ENCODE measurements at regions not wholly inside any gene's neighbourhood (a gene's known extent, or its start where the extent isn't known, plus 50 kb on each side); places are given as distances from the start of the nearest gene placed in this dataset.

DNA sequence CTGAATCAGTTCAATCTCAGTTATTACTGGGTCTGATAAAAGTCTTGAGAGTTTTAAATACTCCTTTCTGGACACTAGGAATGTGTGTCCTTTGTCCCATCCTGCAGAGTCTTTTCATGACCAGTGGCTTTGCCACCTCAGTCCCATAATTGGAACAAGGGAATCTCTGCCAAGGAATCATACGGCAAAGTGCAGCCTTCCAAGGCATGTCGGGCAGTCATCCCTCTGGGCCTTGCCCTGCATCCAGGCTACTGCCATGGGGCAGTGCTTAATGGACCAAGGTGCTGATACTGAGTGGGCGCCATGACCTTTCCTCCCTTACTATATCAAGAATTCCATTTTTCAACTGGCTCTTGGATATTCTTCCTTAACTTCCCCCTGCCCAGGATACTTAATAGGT, 195.3 kb downstream of the ZC3H11B start:
- no peak for TF ChIP-seq CTCF (conservative IDR thresholded peaks at IDR 0.05; ENCODE audit: low read depth, low read length)
- H3K36me3 ChIP-seq (ENCODE audit: low read depth, low read length), result no peaks in the 10 kb centered on the region
- peaks cover 23% of the 10 kb centered on the region for H3K4me1 ChIP-seq (ENCODE audit: insufficient read depth, low read length)
- no peak overlapping the region for H3K4me3 ChIP-seq (ENCODE audit: low read length)
- H3K9me3 ChIP-seq (ENCODE audit: low read length), result no peaks in the 10 kb centered on the region
- H3K9ac ChIP-seq (ENCODE audit: low read length), result no peak overlapping the region
- no peak for DNase-seq
- H3K27ac ChIP-seq (ENCODE audit: low read length), result no peak overlapping the region
- H3K9me2 ChIP-seq (replicated peaks; ENCODE audit: low read length), result no peaks in the 10 kb centered on the region
- H4K20me1 ChIP-seq (ENCODE audit: low read length), result no peaks in the 10 kb centered on the region
- ChIA-PET CTCF (no interaction called here), POLR2A (ENCODE audit: unreplicated experiment) (no interaction called here)
- H3K79me2 ChIP-seq (ENCODE audit: low read length), result no peaks in the 10 kb centered on the region
- no peak overlapping the region for H3K4me2 ChIP-seq (ENCODE audit: low read length)
- no TSS peak for BruUV-seq (replicated peaks)
- H2AFZ ChIP-seq (ENCODE audit: low read length), result no peak overlapping the region
- no peaks in the 10 kb centered on the region for H3F3A ChIP-seq (ENCODE audit: low read length, unreplicated experiment)
- H3K27me3 ChIP-seq (ENCODE audit: low read length), result no peaks in the 10 kb centered on the region
- intact Hi-C loops (cut with micrococcal nuclease), result loop anchor here (5.0 kb wide), 1 partner anchor 1085 kb away; no protein-coding TSS in a partner anchor
- ATAC-seq, result no peak

DNA sequence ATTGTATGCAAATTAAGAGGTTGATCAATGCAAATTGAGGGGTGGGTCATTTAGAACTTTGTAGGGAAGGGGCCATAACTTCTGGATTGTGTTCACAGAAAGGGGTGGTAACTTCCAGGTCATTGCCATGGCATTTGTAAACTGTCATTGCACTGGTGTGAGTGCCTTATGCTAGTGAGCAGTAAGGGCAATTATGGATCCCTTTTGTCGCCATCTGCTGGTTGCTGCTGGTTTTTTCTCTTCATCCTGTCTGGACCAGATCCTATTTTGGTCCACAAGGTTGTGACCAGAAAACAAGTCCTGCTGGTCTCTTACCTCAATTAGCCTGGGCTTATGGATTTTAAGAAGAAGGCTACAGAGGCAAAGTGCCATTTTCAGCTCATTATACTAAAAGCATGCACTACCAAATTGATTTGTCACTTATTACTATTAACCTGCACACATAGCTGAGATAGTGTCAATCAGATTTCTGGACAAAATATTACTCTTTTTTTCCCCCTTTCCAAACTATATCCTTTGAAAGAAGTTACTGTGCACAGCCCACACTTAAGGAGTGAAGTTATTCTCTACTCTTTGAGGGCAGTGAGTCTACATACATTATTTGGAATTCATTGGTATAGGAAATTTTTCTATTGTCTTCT, 196.2 kb downstream of the ZC3H11B start:
- POLR2A ChIA-PET (ENCODE audit: unreplicated experiment), result interaction anchor here (0.7 kb wide), 1 partner anchor 147 kb away, joined by 4 read pairs; no protein-coding TSS in a partner anchor
- peak; percentile 91 for DNase-seq

DNA sequence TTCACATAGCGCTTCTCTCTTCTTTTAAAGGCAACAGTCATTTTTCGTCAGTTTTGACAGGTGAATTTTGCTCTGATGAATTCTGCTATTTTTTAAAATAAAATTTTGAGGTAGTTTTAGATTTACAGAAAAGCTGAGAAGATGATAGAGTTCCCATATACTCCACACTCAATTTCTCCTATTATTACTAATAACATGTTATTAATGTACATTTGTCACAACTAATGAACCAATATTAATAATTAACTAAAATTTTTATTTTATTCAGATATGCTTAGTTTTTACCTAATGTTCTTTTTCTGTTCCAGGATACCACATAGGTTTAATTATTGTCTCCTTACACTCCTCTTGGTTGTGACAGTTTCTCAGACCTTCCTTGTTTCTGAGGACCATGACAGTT, 197.0 kb downstream of the ZC3H11B start:
- Histone ChIP-seq H4K20me1 (ENCODE audit: low read length) (no peaks in the 10 kb centered on the region), H3K4me2 (ENCODE audit: low read length) (no peak overlapping the region), H3K27me3 (ENCODE audit: low read length) (no peaks in the 10 kb centered on the region), H3K9me2 (replicated peaks; ENCODE audit: low read length) (no peaks in the 10 kb centered on the region), H3K36me3 (ENCODE audit: low read depth, low read length) (no peaks in the 10 kb centered on the region), H3K27ac (ENCODE audit: low read length) (no peak overlapping the region), H3K9me3 (ENCODE audit: low read length) (no peaks in the 10 kb centered on the region), H3K4me1 (ENCODE audit: insufficient read depth, low read length) (peaks cover 14% of the 10 kb centered on the region), H3K79me2 (ENCODE audit: low read length) (no peaks in the 10 kb centered on the region), H2AFZ (ENCODE audit: low read length) (no peak overlapping the region), H3F3A (ENCODE audit: low read length, unreplicated experiment) (no peaks in the 10 kb centered on the region), H3K4me3 (ENCODE audit: low read length) (no peak overlapping the region), H3K9ac (ENCODE audit: low read length) (no peak overlapping the region)
- TF ChIP-seq EZH2 (IDR thresholded peaks at IDR 0.05; ENCODE audit: low read length, unreplicated experiment) (no peak), CTCF (conservative IDR thresholded peaks at IDR 0.05; ENCODE audit: low read depth, low read length) (no peak), EZH2phosphoT487 (IDR thresholded peaks at IDR 0.05; ENCODE audit: borderline replicate concordance, low read length) (no peak)
- intact Hi-C loops (cut with micrococcal nuclease), result loop anchor here (1.0 to 5.0 kb wide), 2 partner anchors 212 to 1084 kb away; no protein-coding TSS in a partner anchor
- CTCF ChIA-PET, result interaction anchor here (0.6 kb wide), 1 partner anchor 245 kb away, joined by 3 read pairs; no protein-coding TSS in a partner anchor
- POLR2A ChIA-PET (ENCODE audit: unreplicated experiment), result no interaction called here
- no peak for DNase-seq
- no TSS peak for BruUV-seq (replicated peaks)
- ATAC-seq, result no peak

More for the DNA sequence above, 196.2 kb downstream of the ZC3H11B start:
- intact Hi-C loops (cut with micrococcal nuclease), result loop anchor here (1.0 to 5.0 kb wide), 2 partner anchors 212 to 1084 kb away; no protein-coding TSS in a partner anchor
- peak; percentile 81 for ATAC-seq
- Histone ChIP-seq H3K36me3 (ENCODE audit: low read depth, low read length) (no peaks in the 10 kb centered on the region), H4K20me1 (ENCODE audit: low read length) (no peaks in the 10 kb centered on the region), H3K9me3 (ENCODE audit: low read length) (no peaks in the 10 kb centered on the region), H3K9me2 (replicated peaks; ENCODE audit: low read length) (no peaks in the 10 kb centered on the region), H3F3A (ENCODE audit: low read length, unreplicated experiment) (no peaks in the 10 kb centered on the region), H3K4me3 (ENCODE audit: low read length) (no peak overlapping the region), H3K27me3 (ENCODE audit: low read length) (no peaks in the 10 kb centered on the region), H3K4me2 (ENCODE audit: low read length) (no peak overlapping the region), H3K4me1 (ENCODE audit: insufficient read depth, low read length) (peaks cover 14% of the 10 kb centered on the region), H2AFZ (ENCODE audit: low read length) (no peak overlapping the region), H3K79me2 (ENCODE audit: low read length) (no peaks in the 10 kb centered on the region), H3K9ac (ENCODE audit: low read length) (no peak overlapping the region), H3K27ac (ENCODE audit: low read length) (no peak overlapping the region)
- TF ChIP-seq CTCF (conservative IDR thresholded peaks at IDR 0.05; ENCODE audit: low read depth, low read length), result peak; percentile 96
- TF ChIP-seq EZH2phosphoT487 (IDR thresholded peaks at IDR 0.05; ENCODE audit: borderline replicate concordance, low read length), result no peak
- CTCF ChIA-PET, result interaction anchor here (0.6 kb wide), 1 partner anchor 350 kb away, joined by 3 read pairs; no protein-coding TSS in a partner anchor
- BruUV-seq (replicated peaks), result no TSS peak

Data from PC-3 (cell line).